PC-3 (cell line): ENCODE measurements at regions not wholly inside any gene's neighbourhood (a gene's known extent, or its start where the extent isn't known, plus 50 kb on each side); places are given as distances from the start of the nearest gene placed in this dataset.

Source experiments
- ATAC-seq: fragments of 200-7000 bp; cut with Tn5 transposase; 2 replicates; pipeline ENCODE4 v1.9.1; 2020; ENCODE audit warnings: mild to moderate bottlenecking, moderate library complexity
- BruUV-seq: library from RNA; stranded (reverse); fragments of 400-500 nt; replicated peaks from 2 replicates; lab custom pipeline; 2021; lab: Mats Ljungman, UMichigan
- CTCF ChIA-PET: fragments of 300-600 bp; sonication (Branson Sonifier 250); formaldehyde crosslinking; loops from one replicate; lab custom pipeline; 2022; ENCODE audit warnings: antibody characterized with exemption; lab: Charles Lee
- POLR2A ChIA-PET: fragments of 300-600 bp; sonication (Branson Sonifier 250); formaldehyde crosslinking; loops from one replicate; lab custom pipeline; 2022; ENCODE audit warnings: antibody characterized with exemption; ENCODE audit not compliant: unreplicated experiment; lab: Charles Lee
- DNase-seq: peaks from one replicate; pipeline ENCODE4 v3.0.0-alpha.2; 2015
- H2AFZ ChIP-seq: fragments of 300-600 bp; sonication (generic); 2 replicates; pipeline ENCODE4 v1.6.0; 2016; ENCODE audit warnings: antibody characterized with exemption, low read length
- H3F3A ChIP-seq: fragments of 300-600 bp; sonication (generic); one replicate; pipeline ENCODE4 v1.6.0; 2017; ENCODE audit warnings: antibody characterized with exemption, low read length, control low read depth, mild to moderate bottlenecking; ENCODE audit not compliant: unreplicated experiment
- H3K27ac ChIP-seq: fragments of 300-600 bp; sonication (generic); 2 replicates; pipeline ENCODE4 v1.5.1; 2016; ENCODE audit warnings: mild to moderate bottlenecking, low read length
- H3K27me3 ChIP-seq: fragments of 300-600 bp; sonication (generic); 2 replicates; pipeline ENCODE4 v1.6.1; 2016; ENCODE audit warnings: low read length, mixed read lengths
- H3K36me3 ChIP-seq: fragments of 300-600 bp; sonication (generic); 2 replicates; pipeline ENCODE4 v1.6.1; 2016; ENCODE audit warnings: low read depth, mixed run types, low read length, mixed read lengths
- H3K4me1 ChIP-seq: fragments of 300-600 bp; sonication (generic); 2 replicates; pipeline ENCODE4 v1.5.1; 2016; ENCODE audit warnings: low read length; ENCODE audit not compliant: insufficient read depth
- H3K4me2 ChIP-seq: fragments of 300-600 bp; sonication (generic); 2 replicates; pipeline ENCODE4 v1.6.0; 2016; ENCODE audit warnings: low read length
- H3K4me3 ChIP-seq: fragments of 300-600 bp; sonication (generic); 2 replicates; pipeline ENCODE4 v1.5.1; 2016; ENCODE audit warnings: mild to moderate bottlenecking, low read length, mixed read lengths
- H3K79me2 ChIP-seq: fragments of 300-600 bp; sonication (generic); 2 replicates; pipeline ENCODE4 v1.6.1; 2017; ENCODE audit warnings: low read length, mixed read lengths
- H3K9ac ChIP-seq: fragments of 300-600 bp; sonication (generic); 2 replicates; pipeline ENCODE4 v1.6.0; 2016; ENCODE audit warnings: mild to moderate bottlenecking, low read length
- H3K9me2 ChIP-seq: fragments of 300-600 bp; sonication (generic); replicated peaks from 2 replicates; pipeline ENCODE4 v1.6.1; 2016; ENCODE audit warnings: mixed run types, low read length, mixed read lengths
- H3K9me3 ChIP-seq: fragments of 300-600 bp; sonication (generic); 2 replicates; pipeline ENCODE4 v1.6.1; 2016; ENCODE audit warnings: low read length, mixed read lengths
- H4K20me1 ChIP-seq: fragments of 300-600 bp; sonication (generic); 2 replicates; pipeline ENCODE4 v1.6.1; 2016; ENCODE audit warnings: low read length, mixed read lengths
- EZH2 ChIP-seq: fragments of 300-600 bp; sonication (generic); IDR thresholded peaks from one replicate; pipeline ENCODE4 v1.6.1; 2017; ENCODE audit warnings: antibody characterized with exemption, mild to moderate bottlenecking, low read length; ENCODE audit not compliant: unreplicated experiment
- EZH2phosphoT487 ChIP-seq: fragments of 300-600 bp; sonication (generic); IDR thresholded peaks from 2 replicates; pipeline ENCODE4 v1.6.1; 2018; ENCODE audit warnings: mild to moderate bottlenecking, antibody characterized with exemption, low read length, borderline replicate concordance
- intact Hi-C: fragments of 100-400 bp; cut with micrococcal nuclease; formaldehyde crosslinking; loops from 2 replicates; pipeline ENCODE4 v1.9.0; 2023
- TF ChIP-seq, protein P1 (sequence below): fragments of 300-600 bp; sonication (generic); conservative IDR thresholded peaks from 2 replicates; pipeline ENCODE4 v1.5.1; 2017; ENCODE audit warnings: antibody characterized with exemption, low read depth, mild to moderate bottlenecking, low read length

DNA sequence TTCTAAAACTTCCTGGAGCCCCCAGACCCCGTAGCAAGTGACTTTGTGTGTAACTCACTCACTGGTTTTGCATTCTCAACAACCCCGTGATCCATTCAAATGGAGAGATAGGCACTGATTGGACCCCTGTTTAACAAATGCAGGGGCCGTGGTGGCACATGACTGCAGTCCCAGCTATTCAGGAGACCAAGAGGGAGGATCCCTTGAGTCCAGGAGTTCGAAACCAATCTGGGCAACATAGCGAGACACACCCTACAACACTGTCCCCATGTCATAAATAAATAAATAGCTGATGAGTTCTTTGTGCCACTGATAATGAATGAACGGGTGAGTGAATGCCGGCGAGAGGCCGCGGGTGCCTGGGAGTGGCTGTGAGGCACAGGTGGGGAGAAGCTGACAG is 59.4 kb upstream of the PAX7 start:
- POLR2A ChIA-PET = no interaction called here
- Histone ChIP-seq H3K27ac (no peak overlapping the region), H3K79me2 (no peaks in the 10 kb centered on the region), H3K27me3 (peaks cover 15% of the 10 kb centered on the region; the same call in 1 of the 2 replicates), H3K9me2 (no peaks in the 10 kb centered on the region), H4K20me1 (no peaks in the 10 kb centered on the region), H2AFZ (no peak overlapping the region), H3F3A (no peaks in the 10 kb centered on the region), H3K4me2 (no peak overlapping the region), H3K4me3 (no peak overlapping the region), H3K9ac (no peak overlapping the region), H3K9me3 (no peaks in the 10 kb centered on the region), H3K4me1 (no peaks in the 10 kb centered on the region), H3K36me3 (no peaks in the 10 kb centered on the region)
- DNase-seq (no peak), ATAC-seq (no peak)
- TF ChIP-seq, protein P1, sequence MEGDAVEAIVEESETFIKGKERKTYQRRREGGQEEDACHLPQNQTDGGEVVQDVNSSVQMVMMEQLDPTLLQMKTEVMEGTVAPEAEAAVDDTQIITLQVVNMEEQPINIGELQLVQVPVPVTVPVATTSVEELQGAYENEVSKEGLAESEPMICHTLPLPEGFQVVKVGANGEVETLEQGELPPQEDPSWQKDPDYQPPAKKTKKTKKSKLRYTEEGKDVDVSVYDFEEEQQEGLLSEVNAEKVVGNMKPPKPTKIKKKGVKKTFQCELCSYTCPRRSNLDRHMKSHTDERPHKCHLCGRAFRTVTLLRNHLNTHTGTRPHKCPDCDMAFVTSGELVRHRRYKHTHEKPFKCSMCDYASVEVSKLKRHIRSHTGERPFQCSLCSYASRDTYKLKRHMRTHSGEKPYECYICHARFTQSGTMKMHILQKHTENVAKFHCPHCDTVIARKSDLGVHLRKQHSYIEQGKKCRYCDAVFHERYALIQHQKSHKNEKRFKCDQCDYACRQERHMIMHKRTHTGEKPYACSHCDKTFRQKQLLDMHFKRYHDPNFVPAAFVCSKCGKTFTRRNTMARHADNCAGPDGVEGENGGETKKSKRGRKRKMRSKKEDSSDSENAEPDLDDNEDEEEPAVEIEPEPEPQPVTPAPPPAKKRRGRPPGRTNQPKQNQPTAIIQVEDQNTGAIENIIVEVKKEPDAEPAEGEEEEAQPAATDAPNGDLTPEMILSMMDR = no peak
- TF ChIP-seq EZH2phosphoT487 = no peak
- TF ChIP-seq EZH2 = no peak
- BruUV-seq = no TSS peak
- CTCF ChIA-PET = no interaction called here
- intact Hi-C loops = no loop called here

GRCh38 chr1:18572022-18572880 is 58.4 kb upstream of the PAX7 start:
- CTCF ChIA-PET = no interaction called here
- Histone ChIP-seq H3K27me3 (peaks cover 10% of the 10 kb centered on the region; the same call in 1 of the 2 replicates), H3K4me1 (no peaks in the 10 kb centered on the region), H4K20me1 (no peaks in the 10 kb centered on the region), H3K4me3 (no peak overlapping the region), H3K4me2 (no peak overlapping the region), H3F3A (no peaks in the 10 kb centered on the region), H3K79me2 (no peaks in the 10 kb centered on the region), H3K9me2 (no peaks in the 10 kb centered on the region), H3K9me3 (no peaks in the 10 kb centered on the region), H3K9ac (no peak overlapping the region), H2AFZ (no peak overlapping the region), H3K36me3 (no peaks in the 10 kb centered on the region), H3K27ac (no peak overlapping the region)
- BruUV-seq = no TSS peak
- no peak for TF ChIP-seq EZH2phosphoT487
- TF ChIP-seq, protein P1 = no peak
- TF ChIP-seq EZH2 = no peak
- POLR2A ChIA-PET = no interaction called here
- intact Hi-C loops = no loop called here
- no peak for DNase-seq
- no peak for ATAC-seq

DNA sequence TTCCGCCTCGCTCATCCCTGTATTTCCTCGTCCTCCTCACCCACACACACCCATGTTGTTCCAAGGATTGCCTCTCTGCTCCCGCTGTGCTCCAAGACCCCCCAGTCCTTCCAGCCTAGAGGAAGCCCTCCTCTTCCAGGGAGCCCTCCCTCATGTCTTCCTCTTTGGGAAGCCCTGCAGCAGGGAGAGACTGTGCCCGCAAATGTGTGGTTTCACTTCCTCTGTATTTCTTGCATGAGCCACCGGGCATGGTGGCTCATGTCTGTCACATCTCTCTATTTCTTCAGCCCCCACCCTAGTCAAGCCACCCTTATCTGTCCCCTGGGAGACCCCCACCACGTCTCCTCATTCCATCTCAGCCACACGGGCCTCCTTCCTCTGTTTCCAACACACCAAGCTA is 57.5 kb upstream of the PAX7 start:
- H3K36me3 ChIP-seq = no peaks in the 10 kb centered on the region
- ATAC-seq (no peak), DNase-seq (no peak)
- TF ChIP-seq EZH2phosphoT487 (no peak), EZH2 (no peak)
- TF ChIP-seq, protein P1 = no peak
- BruUV-seq = no TSS peak
- no peak overlapping the region for H3K9ac ChIP-seq
- H3K27ac ChIP-seq = no peak overlapping the region
- H3F3A ChIP-seq = no peaks in the 10 kb centered on the region
- H3K4me2 ChIP-seq = no peak overlapping the region
- no peaks in the 10 kb centered on the region for H3K4me1 ChIP-seq
- ChIA-PET POLR2A (no interaction called here), CTCF (no interaction called here)
- no peaks in the 10 kb centered on the region for H3K79me2 ChIP-seq
- no peaks in the 10 kb centered on the region for H3K9me3 ChIP-seq
- no peak overlapping the region for H2AFZ ChIP-seq
- no peaks in the 10 kb centered on the region for H4K20me1 ChIP-seq
- no peaks in the 10 kb centered on the region for H3K9me2 ChIP-seq
- intact Hi-C loops = no loop called here
- H3K4me3 ChIP-seq = no peak overlapping the region
- peaks cover 7% of the 10 kb centered on the region; the same call in 1 of the 2 replicates for H3K27me3 ChIP-seq
